ENCODE measurements at regions not wholly inside any gene's neighbourhood (a gene's known extent, or its start where the extent isn't known, plus 50 kb on each side); places are given as distances from the start of the nearest gene placed in this dataset.

DNA sequence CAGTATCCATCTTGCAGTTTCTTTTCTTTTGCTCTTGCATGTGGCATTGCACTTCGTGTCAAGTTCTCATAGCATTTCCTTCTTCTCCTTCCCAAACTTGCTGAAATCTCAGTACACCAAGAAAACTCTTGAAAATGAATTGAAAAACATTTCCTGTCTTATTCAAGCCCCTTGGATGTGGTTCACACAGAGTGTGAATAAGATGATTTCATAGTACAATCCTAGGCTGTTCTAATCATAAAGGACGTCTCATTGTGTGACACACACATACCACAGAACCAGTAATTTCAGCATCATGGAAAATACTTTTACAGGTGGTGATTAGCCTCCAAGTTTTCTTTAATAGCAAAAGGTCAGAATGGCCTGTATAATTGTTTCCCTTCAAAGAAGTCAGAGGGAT, 121.6 kb upstream of the AADACL2 start:
- ChIA-PET CTCF (no interaction called here), RAD21 (ENCODE audit: low non-redundant PET in 1 of 2, low total read pairs in 2 of 2, uncharacterized antibody in 2 of 2, unreplicated experiment in 2 of 2) (no interaction called here), POLR2A (no interaction called here)
- Histone ChIP-seq H2AFZ (ENCODE audit: low read depth, low read length, poor library complexity, severe bottlenecking) (no peak overlapping the region), H3K4me2 (ENCODE audit: low read length) (no peak overlapping the region), H3K4me3 (replicated peaks in 1 of 2; ENCODE audit: low read depth in 1 of 2, low read length in 2 of 2) (no peak overlapping the region), H4K20me1 (ENCODE audit: insufficient read depth) (no peaks in the 10 kb centered on the region), H3K79me2 (ENCODE audit: insufficient read depth, low read length) (no peaks in the 10 kb centered on the region), H3K9ac (ENCODE audit: low read length) (no peak overlapping the region), H3K27me3 (ENCODE audit: insufficient read depth, low read length) (no peaks in the 10 kb centered on the region), H3K4me1 (ENCODE audit: control insufficient read depth in 1 of 2, insufficient read depth in 2 of 2, low read length in 2 of 2) (no peaks in the 10 kb centered on the region), H3K27ac (ENCODE audit: low read depth, low read length) (no peak overlapping the region), H3K9me3 (ENCODE audit: control insufficient read depth in 1 of 2, insufficient read depth in 1 of 2, low read depth in 1 of 2, low read length in 2 of 2) (no peaks in the 10 kb centered on the region), H3K9me2 (ENCODE audit: insufficient read depth) (no peaks in the 10 kb centered on the region), H3K36me3 (ENCODE audit: control insufficient read depth in 1 of 2, insufficient read depth in 2 of 2, low read length in 2 of 2) (no peaks in the 10 kb centered on the region)
- intact Hi-C loops (cut with micrococcal nuclease) = no loop called here
- ATAC-seq = no peak
- no peak for TF ChIP-seq JUND (IDR thresholded peaks at IDR 0.05)
- TF ChIP-seq TCF7L2 (IDR thresholded peaks at IDR 0.05; ENCODE audit: borderline replicate concordance, extremely low read depth, insufficient read depth, insufficient read length) = no peak
- no peak for TF ChIP-seq YY1 (IDR thresholded peaks at IDR 0.05; ENCODE audit: extremely low read depth, insufficient replicate concordance, low read depth, low read length)
- TF ChIP-seq SP1 (IDR thresholded peaks at IDR 0.05; ENCODE audit: low read depth) = no peak
- no peak for TF ChIP-seq ZNF274 (IDR thresholded peaks at IDR 0.05; ENCODE audit: low read depth, low read length)
- TF ChIP-seq RAD21 (IDR thresholded peaks at IDR 0.05; ENCODE audit: low read depth) = no peak
- TF ChIP-seq ZFX (IDR thresholded peaks at IDR 0.05) = no peak
- no peak for TF ChIP-seq SRF (IDR thresholded peaks at IDR 0.05; ENCODE audit: low read depth)
- no peak for TF ChIP-seq FOSL1 (IDR thresholded peaks at IDR 0.05; ENCODE audit: low read depth)
- TF ChIP-seq, protein P1, sequence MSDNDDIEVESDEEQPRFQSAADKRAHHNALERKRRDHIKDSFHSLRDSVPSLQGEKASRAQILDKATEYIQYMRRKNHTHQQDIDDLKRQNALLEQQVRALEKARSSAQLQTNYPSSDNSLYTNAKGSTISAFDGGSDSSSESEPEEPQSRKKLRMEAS (IDR thresholded peaks at IDR 0.05) = no peak
- TF ChIP-seq POLR2AphosphoS5 (IDR thresholded peaks at IDR 0.05; ENCODE audit: low read depth, low read length) = no peak
- TF ChIP-seq ELF1 (IDR thresholded peaks at IDR 0.05; ENCODE audit: borderline replicate concordance, low read depth) = no peak
- DNase-seq (ENCODE audit: low read depth, low spot score) = no peak
- BruUV-seq (replicated peaks) = no TSS peak

DNA sequence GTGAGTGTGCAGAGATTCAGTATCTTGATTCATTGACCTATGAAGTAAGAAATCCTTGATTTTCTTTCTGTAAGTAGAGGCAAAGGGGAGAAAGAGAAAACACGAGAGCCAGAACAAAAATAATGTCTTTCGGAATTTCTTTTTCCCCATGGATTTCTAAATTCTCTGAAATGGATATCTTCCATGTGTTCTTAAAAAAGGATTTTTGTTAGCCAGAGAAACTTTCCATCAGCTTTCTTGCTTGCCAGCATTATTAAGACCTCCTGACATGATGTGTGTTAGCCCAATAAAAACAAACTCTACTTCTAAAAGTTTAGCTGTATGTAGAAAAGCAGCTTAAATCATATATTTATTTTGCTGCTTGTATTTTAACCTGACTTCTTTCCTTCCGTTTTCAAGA, 122.3 kb upstream of the AADACL2 start:
- TF ChIP-seq POLR2AphosphoS5 (IDR thresholded peaks at IDR 0.05; ENCODE audit: low read depth, low read length) (no peak), CBX3 (IDR thresholded peaks at IDR 0.05; ENCODE audit: low read depth) (no peak), EGR1 (IDR thresholded peaks at IDR 0.05; ENCODE audit: low read depth) (no peak), ELF1 (IDR thresholded peaks at IDR 0.05; ENCODE audit: borderline replicate concordance, low read depth) (no peak)
- TF ChIP-seq, protein P2, sequence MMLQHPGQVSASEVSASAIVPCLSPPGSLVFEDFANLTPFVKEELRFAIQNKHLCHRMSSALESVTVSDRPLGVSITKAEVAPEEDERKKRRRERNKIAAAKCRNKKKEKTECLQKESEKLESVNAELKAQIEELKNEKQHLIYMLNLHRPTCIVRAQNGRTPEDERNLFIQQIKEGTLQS (IDR thresholded peaks at IDR 0.05) = no peak
- TF ChIP-seq, protein P3, sequence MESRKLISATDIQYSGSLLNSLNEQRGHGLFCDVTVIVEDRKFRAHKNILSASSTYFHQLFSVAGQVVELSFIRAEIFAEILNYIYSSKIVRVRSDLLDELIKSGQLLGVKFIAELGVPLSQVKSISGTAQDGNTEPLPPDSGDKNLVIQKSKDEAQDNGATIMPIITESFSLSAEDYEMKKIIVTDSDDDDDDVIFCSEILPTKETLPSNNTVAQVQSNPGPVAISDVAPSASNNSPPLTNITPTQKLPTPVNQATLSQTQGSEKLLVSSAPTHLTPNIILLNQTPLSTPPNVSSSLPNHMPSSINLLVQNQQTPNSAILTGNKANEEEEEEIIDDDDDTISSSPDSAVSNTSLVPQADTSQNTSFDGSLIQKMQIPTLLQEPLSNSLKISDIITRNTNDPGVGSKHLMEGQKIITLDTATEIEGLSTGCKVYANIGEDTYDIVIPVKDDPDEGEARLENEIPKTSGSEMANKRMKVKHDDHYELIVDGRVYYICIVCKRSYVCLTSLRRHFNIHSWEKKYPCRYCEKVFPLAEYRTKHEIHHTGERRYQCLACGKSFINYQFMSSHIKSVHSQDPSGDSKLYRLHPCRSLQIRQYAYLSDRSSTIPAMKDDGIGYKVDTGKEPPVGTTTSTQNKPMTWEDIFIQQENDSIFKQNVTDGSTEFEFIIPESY (IDR thresholded peaks at IDR 0.05; ENCODE audit: extremely low read depth, insufficient replicate concordance, low read length) = no peak
- ATAC-seq (no peak), DNase-seq (ENCODE audit: low read depth, low spot score) (no peak)
- Histone ChIP-seq H4K20me1 (ENCODE audit: insufficient read depth) (no peaks in the 10 kb centered on the region), H3K4me2 (ENCODE audit: low read length) (no peak overlapping the region), H3K9ac (ENCODE audit: low read length) (no peak overlapping the region), H3K9me2 (ENCODE audit: insufficient read depth) (no peaks in the 10 kb centered on the region), H3K79me2 (ENCODE audit: insufficient read depth, low read length) (no peaks in the 10 kb centered on the region), H2AFZ (ENCODE audit: low read depth, low read length, poor library complexity, severe bottlenecking) (no peak overlapping the region), H3K4me1 (ENCODE audit: control insufficient read depth in 1 of 2, insufficient read depth in 2 of 2, low read length in 2 of 2) (no peaks in the 10 kb centered on the region), H3K36me3 (ENCODE audit: control insufficient read depth in 1 of 2, insufficient read depth in 2 of 2, low read length in 2 of 2) (no peaks in the 10 kb centered on the region), H3K27me3 (ENCODE audit: insufficient read depth, low read length) (no peaks in the 10 kb centered on the region), H3K27ac (ENCODE audit: low read depth, low read length) (no peak overlapping the region), H3K9me3 (ENCODE audit: control insufficient read depth in 1 of 2, insufficient read depth in 1 of 2, low read depth in 1 of 2, low read length in 2 of 2) (no peaks in the 10 kb centered on the region), H3K4me3 (replicated peaks in 1 of 2; ENCODE audit: low read depth in 1 of 2, low read length in 2 of 2) (no peak overlapping the region)
- ChIA-PET POLR2A (no interaction called here), CTCF (no interaction called here), RAD21 (ENCODE audit: low non-redundant PET in 1 of 2, low total read pairs in 2 of 2, uncharacterized antibody in 2 of 2, unreplicated experiment in 2 of 2) (no interaction called here)
- no TSS peak for BruUV-seq (replicated peaks)
- intact Hi-C loops (cut with micrococcal nuclease) = no loop called here

All from HCT116 (cell line).